T47D (cell line): ENCODE measurements at regions not wholly inside any gene's neighbourhood (a gene's known extent, or its start where the extent isn't known, plus 50 kb on each side); places are given as distances from the start of the nearest gene placed in this dataset.
"Not testable (repeated sequence)": the region's sequence is repeated elsewhere in the genome, so short reads cannot be mapped to it uniquely, and the experiment has no call there.

Source experiments
- DNase-seq, 2 experiments: peaks; one replicate each; pipeline versions ENCODE4 v3.0.0 to v3.0.0-alpha.2; 2011 to 2012; ENCODE audit warnings: low read depth in 1 of 2, low spot score in 1 of 2
- JUND ChIP-seq: IDR thresholded peaks from 2 replicates; pipeline ENCODE4 v1.6.1; 2012; ENCODE audit warnings: low read depth
- in situ Hi-C: cut with HindIII; loops from 2 replicates; pipeline ENCODE4 v1.10.0; 2016; ENCODE audit warnings: low sequenced_read_pairs, low pct_unique_long_range_greater_than_20kb

- in situ Hi-C loops: no loop called here
- no peak for DNase-seq
- TF ChIP-seq JUND: no peak
These were observed 323.7 kb downstream of the THBS2 start for GRCh38 chr6:168929871-168930450.

GRCh38 chr6:168928012-168928411 is 325.6 kb downstream of the THBS2 start:
- TF ChIP-seq JUND: no peak
- in situ Hi-C loops: no loop called here
- no peak for DNase-seq

- in situ Hi-C loops: no loop called here
- DNase-seq: no peak
- no peak for TF ChIP-seq JUND
These were observed 326.6 kb downstream of the THBS2 start for GRCh38 chr6:168927026-168927425.

GRCh38 chr6:168926306-168926705 is 327.3 kb downstream of the THBS2 start:
- in situ Hi-C loops: no loop called here
- DNase-seq: no peak
- TF ChIP-seq JUND: no peak

GRCh38 chr6:168925671-168926070 is 328.0 kb downstream of the THBS2 start:
- no peak for DNase-seq
- in situ Hi-C loops: no loop called here
- no peak for TF ChIP-seq JUND

GRCh38 chr6:168923171-168923570 is 330.5 kb downstream of the THBS2 start:
- no peak for TF ChIP-seq JUND
- in situ Hi-C loops: no loop called here
- DNase-seq: no peak

GRCh38 chr6:168922436-168922835 is 331.2 kb downstream of the THBS2 start:
- DNase-seq: no peak
- TF ChIP-seq JUND: no peak
- in situ Hi-C loops: no loop called here

GRCh38 chr6:168920289-168920688 is 333.4 kb downstream of the THBS2 start:
- no peak for DNase-seq
- TF ChIP-seq JUND: no peak
- in situ Hi-C loops: no loop called here

- TF ChIP-seq JUND: no peak
- no peak for DNase-seq
- in situ Hi-C loops: no loop called here
These were observed 334.0 kb downstream of the THBS2 start for GRCh38 chr6:168919470-168920179.

GRCh38 chr6:168916576-168917211 is 337.0 kb downstream of the THBS2 start:
- in situ Hi-C loops: no loop called here
- no peak for DNase-seq
- TF ChIP-seq JUND: no peak

- DNase-seq: no peak
- no peak for TF ChIP-seq JUND
- in situ Hi-C loops: no loop called here
These were observed 337.8 kb downstream of the THBS2 start for GRCh38 chr6:168915855-168916254.

GRCh38 chr6:168915242-168915641 is 338.4 kb downstream of the THBS2 start:
- in situ Hi-C loops: no loop called here
- TF ChIP-seq JUND: no peak
- DNase-seq: no peak

GRCh38 chr6:168913866-168914469 is 339.7 kb downstream of the THBS2 start:
- DNase-seq: no peak
- in situ Hi-C loops: no loop called here
- no peak for TF ChIP-seq JUND

GRCh38 chr6:168913231-168913865 is 340.3 kb downstream of the THBS2 start:
- in situ Hi-C loops: not testable (repeated sequence)
- peak in 1 of 2 experiments; percentile 10 for DNase-seq
